Nephron progenitor cell (in vitro differentiated cells): ENCODE measurements at regions not wholly inside any gene's neighbourhood (a gene's known extent, or its start where the extent isn't known, plus 50 kb on each side); places are given as distances from the start of the nearest gene placed in this dataset.

Experiments used
- DNase-seq: peaks from one replicate; pipeline ENCODE4 v3.0.0; 2021
- H3K27ac Mint-ChIP-seq: 2 replicates; pipeline ENCODE4 v1.8.0; 2021; ENCODE audit warnings: mild to moderate bottlenecking, moderate library complexity, mixed read lengths
- H3K27me3 Mint-ChIP-seq: 2 replicates; pipeline ENCODE4 v1.8.0; 2021; ENCODE audit warnings: mild to moderate bottlenecking, low read depth, mixed read lengths; ENCODE audit not compliant: poor library complexity
- H3K36me3 Mint-ChIP-seq: 2 replicates; pipeline ENCODE4 v1.8.0; 2021; ENCODE audit warnings: low read depth, mixed read lengths
- H3K4me1 Mint-ChIP-seq: 2 replicates; pipeline ENCODE4 v1.8.0; 2021; ENCODE audit warnings: mixed read lengths
- H3K4me3 Mint-ChIP-seq: 2 replicates; pipeline ENCODE4 v1.8.0; 2021; ENCODE audit warnings: mild to moderate bottlenecking, moderate library complexity, mixed read lengths
- H3K9me3 Mint-ChIP-seq: 2 replicates; pipeline ENCODE4 v1.8.0; 2021; ENCODE audit warnings: mild to moderate bottlenecking, moderate library complexity, mixed read lengths
- CTCF ChIP-seq: fragments of 200-600 bp; sonication (generic); IDR thresholded peaks from 2 replicates; pipeline ENCODE4 v1.5.0; 2021; ENCODE audit warnings: antibody characterized with exemption

GRCh38 chr20:16113736-16114135 is 459.5 kb downstream of the KIF16B start:
- no peak for DNase-seq
- no peak for TF ChIP-seq CTCF
- peaks cover 8% of the 10 kb centered on the region for H3K27me3 Mint-ChIP-seq

GRCh38 chr20:16111852-16112412 is 461.3 kb downstream of the KIF16B start:
- no peak overlapping the region for H3K4me3 Mint-ChIP-seq
- H3K36me3 Mint-ChIP-seq: no peaks in the 10 kb centered on the region
- H3K27me3 Mint-ChIP-seq: peaks cover 8% of the 10 kb centered on the region
- no peak overlapping the region for H3K27ac Mint-ChIP-seq
- peaks cover 14% of the 10 kb centered on the region for H3K4me1 Mint-ChIP-seq
- no peak for DNase-seq
- H3K9me3 Mint-ChIP-seq: no peaks in the 10 kb centered on the region
- no peak for TF ChIP-seq CTCF

More at GRCh38 chr20:16113736-16114135, 459.5 kb downstream of the KIF16B start:
- no peaks in the 10 kb centered on the region for H3K9me3 Mint-ChIP-seq
- no peak overlapping the region for H3K4me3 Mint-ChIP-seq
- H3K36me3 Mint-ChIP-seq: no peaks in the 10 kb centered on the region
- H3K27ac Mint-ChIP-seq: no peak overlapping the region
- H3K4me1 Mint-ChIP-seq: peaks cover 5% of the 10 kb centered on the region

- no peaks in the 10 kb centered on the region for H3K36me3 Mint-ChIP-seq
- no peak overlapping the region for H3K4me3 Mint-ChIP-seq
- no peak for TF ChIP-seq CTCF
- no peak overlapping the region for H3K27ac Mint-ChIP-seq
- H3K27me3 Mint-ChIP-seq: peaks cover 8% of the 10 kb centered on the region
- no peak for DNase-seq
- no peaks in the 10 kb centered on the region for H3K9me3 Mint-ChIP-seq
- H3K4me1 Mint-ChIP-seq: peaks cover 14% of the 10 kb centered on the region
Observed at GRCh38 chr20:16111172-16111832, 461.9 kb downstream of the KIF16B start.

- no peak for DNase-seq
- Mint-ChIP-seq H3K27ac (no peak overlapping the region), H3K4me3 (no peak overlapping the region), H3K36me3 (no peaks in the 10 kb centered on the region), H3K4me1 (peaks cover 9% of the 10 kb centered on the region), H3K9me3 (no peaks in the 10 kb centered on the region), H3K27me3 (peaks cover 12% of the 10 kb centered on the region)
- no peak for TF ChIP-seq CTCF
Observed at GRCh38 chr20:16107172-16107870, 465.9 kb downstream of the KIF16B start.

GRCh38 chr20:16106191-16106849 is 466.9 kb downstream of the KIF16B start:
- no peak overlapping the region for H3K4me3 Mint-ChIP-seq
- TF ChIP-seq CTCF: no peak
- H3K36me3 Mint-ChIP-seq: no peaks in the 10 kb centered on the region
- peaks cover 10% of the 10 kb centered on the region for H3K27me3 Mint-ChIP-seq
- no peaks in the 10 kb centered on the region for H3K9me3 Mint-ChIP-seq
- no peak for DNase-seq
- H3K27ac Mint-ChIP-seq: no peak overlapping the region
- H3K4me1 Mint-ChIP-seq: peaks cover 9% of the 10 kb centered on the region
